M059J (cell line): ENCODE measurements at regions not wholly inside any gene's neighbourhood (a gene's known extent, or its start where the extent isn't known, plus 50 kb on each side); places are given as distances from the start of the nearest gene placed in this dataset.
"Not testable (repeated sequence)": the region's sequence is repeated elsewhere in the genome, so short reads cannot be mapped to it uniquely, and the experiment has no call there.

Source experiments
- DNase-seq: peaks from one replicate; pipeline ENCODE4 v3.0.0-alpha.2; 2012; ENCODE audit warnings: low read depth

- no peak for DNase-seq
Observed at GRCh38 chr2:194289712-194290346, 1367.2 kb upstream of the SLC39A10 start.

- DNase-seq = not testable (repeated sequence)
Observed at GRCh38 chr2:194276667-194277066, 1380.4 kb upstream of the SLC39A10 start.

GRCh38 chr2:194271293-194271961 lies 1385.6 kb upstream of the SLC39A10 start:
- no peak for DNase-seq

DNA sequence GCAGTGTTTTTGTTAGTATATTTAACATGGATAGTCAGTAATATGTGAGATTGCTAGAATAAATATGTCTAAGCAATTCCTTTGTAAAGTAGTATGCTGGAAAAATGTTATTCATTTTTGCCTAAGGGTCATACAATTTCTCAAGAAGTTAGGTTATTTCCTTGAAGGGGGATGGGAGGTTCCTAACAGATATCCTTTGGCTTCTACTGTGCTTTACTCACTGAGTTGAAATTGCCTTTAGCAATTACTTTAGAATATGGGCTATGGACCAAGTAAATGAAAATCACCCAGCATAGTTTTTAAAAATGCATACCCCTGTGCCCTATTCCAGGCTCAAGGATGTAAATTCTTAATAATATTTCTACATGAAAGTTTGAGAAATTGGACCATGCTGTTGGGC lies 1386.4 kb upstream of the SLC39A10 start:
- no peak for DNase-seq

DNA sequence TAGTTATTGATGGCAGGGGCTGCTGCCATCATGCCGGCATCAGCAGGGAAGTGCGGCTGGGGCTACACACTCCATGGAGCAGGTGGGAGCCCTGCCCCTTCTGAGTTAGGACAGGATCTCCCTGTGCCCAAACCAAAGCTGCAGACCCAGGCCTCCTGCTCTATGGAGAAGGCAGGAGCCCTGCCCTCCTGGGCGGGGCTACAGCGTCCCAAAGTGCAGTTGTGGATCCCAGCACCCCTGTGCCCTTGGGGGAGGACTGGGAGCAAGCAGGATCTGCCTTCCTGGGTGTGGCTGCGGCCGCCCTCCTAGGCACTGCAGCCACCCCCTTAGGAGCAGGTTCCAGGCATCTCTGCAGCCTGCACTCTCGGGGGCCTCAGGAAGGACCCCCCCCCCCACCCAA lies 1392.4 kb upstream of the SLC39A10 start:
- DNase-seq = no peak

- no peak for DNase-seq
Observed at GRCh38 chr2:194260185-194260584, 1396.8 kb upstream of the SLC39A10 start.

DNA sequence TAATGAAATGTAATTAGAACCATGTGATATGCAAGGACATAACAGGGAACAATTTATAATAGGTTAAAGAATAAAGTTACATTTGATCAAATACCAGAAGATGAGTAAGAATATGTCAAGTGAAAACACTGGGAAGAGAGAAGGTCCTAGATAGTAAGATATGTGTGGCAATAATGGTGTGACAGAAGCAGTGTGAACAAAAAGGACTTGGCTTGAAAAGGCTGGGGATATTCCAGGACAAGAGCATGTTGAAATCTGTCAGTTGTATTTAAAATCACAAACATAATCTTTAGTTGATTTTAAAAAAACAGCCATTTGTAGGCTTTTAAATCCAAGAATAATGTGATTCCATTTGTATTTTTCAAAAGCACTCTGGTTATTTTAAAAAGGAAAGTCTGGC lies 1399.9 kb upstream of the SLC39A10 start:
- no peak for DNase-seq

GRCh38 chr2:194253528-194254259 lies 1403.3 kb upstream of the SLC39A10 start:
- no peak for DNase-seq

DNA sequence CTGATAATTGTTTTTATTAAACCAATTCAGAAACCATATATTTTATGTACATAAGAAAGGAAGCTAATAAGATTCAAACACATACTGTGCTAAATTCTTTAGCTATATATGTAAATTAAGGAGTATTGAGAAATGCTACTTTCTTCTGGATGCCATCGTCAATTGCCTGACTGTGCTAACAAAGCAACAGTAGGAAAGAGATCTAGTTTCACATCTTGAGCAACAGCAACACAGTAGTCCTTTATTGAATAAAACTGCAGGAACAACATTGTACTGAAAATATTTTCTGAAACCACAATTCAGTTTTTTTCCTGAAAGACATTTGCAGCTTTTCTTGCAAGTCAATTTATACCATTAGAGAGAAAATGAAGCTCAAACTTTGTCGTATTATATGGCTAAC lies 1404.9 kb upstream of the SLC39A10 start:
- no peak for DNase-seq

DNA sequence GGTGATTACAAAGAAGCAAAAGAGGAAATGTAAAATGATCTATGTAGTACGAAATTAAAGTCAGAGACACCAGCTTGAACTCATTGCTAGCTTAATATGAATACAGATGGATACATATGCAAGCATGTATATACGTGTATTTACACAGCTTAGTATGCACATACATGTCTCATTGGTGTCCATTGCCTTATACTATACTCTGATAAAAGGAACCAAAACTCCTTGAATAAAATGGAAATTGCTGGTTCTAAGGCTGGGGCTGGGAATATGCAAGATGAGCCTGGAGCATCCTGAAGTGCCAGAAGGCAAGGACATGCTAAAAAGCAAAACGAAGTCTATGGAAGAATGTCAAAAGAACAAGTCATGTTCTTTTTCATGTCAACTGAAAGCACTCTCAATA lies 1424.4 kb upstream of the SLC39A10 start:
- DNase-seq = no peak

DNA sequence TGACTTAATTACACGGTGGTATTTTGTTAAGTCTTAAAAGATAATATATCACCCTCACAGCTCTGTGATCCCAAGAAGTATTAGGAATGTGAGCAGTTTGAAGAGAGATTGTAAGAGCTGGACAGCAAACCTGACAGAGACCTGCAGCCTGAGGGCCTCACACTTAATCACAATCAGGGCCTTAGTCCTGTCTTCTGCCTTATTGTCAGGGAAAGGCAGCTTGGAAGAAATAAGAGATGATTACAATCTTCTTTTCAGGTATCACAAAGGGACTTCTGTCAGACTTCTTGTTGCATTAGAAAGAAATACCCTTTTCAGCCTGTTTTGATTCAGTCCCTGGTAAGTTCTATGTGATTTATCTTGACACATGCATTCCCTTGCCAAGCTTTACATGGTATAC lies 1433.8 kb upstream of the SLC39A10 start:
- no peak for DNase-seq

- DNase-seq = no peak
Observed at GRCh38 chr2:194214192-194214591, 1442.8 kb upstream of the SLC39A10 start.

GRCh38 chr2:194205568-194206227 lies 1451.3 kb upstream of the SLC39A10 start:
- DNase-seq = no peak

DNA sequence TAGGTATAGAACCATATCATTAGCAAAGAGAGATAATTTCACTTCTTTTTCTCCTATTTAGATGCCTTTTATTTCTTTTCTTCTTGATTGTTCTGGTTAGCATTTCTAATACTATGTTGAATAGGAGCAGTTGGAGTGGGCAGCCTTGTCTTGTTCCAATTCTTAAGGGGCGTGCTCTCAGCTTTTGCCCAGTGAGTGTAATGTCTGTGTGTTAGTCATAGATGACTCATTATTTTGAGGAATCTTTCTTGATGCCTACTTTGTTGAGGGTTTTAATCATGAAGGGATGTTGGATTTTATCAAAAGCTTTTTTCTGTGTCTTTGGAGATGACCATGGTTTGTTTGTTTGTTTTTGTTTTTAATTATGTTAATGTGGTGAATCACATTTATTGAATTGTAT lies 1453.1 kb upstream of the SLC39A10 start:
- DNase-seq = peak; percentile 53

DNA sequence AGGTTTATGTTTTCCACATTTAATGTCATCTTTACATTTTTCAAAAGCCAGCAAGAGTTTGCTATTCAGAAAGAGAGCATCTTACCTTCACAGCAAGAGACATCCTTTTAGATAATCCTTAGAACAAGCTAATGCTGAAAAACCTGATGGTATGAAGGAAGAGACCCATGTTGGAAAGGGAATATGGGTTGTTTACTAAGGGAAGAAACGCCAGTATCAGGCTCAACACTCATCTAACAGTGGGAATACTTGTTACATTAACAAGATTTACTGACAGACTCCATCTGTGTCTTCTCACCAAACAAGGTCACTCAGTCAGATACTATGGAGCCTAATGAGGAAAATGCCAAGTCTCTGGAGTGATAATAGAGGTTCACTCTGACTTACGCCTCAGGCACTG lies 1474.1 kb upstream of the SLC39A10 start:
- DNase-seq = no peak

GRCh38 chr2:194176134-194176533 lies 1480.9 kb upstream of the SLC39A10 start:
- no peak for DNase-seq

DNA sequence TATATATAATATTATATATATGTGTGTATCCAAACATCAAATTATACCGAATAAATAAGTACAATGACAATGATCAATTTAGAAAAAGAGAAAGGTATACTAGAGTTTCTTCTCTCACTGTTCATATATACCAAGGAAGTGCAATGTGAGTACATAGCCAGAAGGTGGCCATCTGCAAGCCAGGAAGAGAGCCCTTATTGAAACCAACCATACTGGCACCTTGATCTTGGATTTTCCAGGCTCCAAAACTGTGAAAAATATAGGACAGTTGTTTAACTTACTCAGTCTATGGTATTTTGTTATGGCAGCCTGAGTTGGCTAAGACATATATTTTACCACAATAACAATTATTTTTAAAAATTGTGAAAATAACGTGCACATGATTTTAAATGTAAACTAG lies 1490.2 kb upstream of the SLC39A10 start:
- DNase-seq = peak; percentile 33

- no peak for DNase-seq
Observed at GRCh38 chr2:194155431-194155830, 1501.6 kb upstream of the SLC39A10 start.

DNA sequence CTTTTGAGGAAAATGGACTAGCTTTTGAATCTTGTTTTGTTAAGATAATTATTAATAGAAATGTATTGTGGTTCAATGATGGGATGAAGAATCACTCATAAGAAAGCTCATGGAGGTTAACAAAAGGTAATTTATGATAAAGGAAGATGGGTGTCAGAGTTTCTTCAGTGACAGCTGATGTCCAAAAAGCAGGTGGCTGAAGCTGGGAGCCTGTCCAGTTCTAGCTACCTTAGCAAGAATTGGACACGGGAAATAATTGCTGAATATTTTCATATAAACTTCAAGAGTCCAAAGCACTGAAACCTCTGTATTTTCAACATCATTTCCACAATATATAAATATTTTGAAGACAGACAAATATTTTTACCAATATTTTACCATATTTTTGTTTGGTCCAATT lies 1505.8 kb upstream of the SLC39A10 start:
- DNase-seq = no peak

DNA sequence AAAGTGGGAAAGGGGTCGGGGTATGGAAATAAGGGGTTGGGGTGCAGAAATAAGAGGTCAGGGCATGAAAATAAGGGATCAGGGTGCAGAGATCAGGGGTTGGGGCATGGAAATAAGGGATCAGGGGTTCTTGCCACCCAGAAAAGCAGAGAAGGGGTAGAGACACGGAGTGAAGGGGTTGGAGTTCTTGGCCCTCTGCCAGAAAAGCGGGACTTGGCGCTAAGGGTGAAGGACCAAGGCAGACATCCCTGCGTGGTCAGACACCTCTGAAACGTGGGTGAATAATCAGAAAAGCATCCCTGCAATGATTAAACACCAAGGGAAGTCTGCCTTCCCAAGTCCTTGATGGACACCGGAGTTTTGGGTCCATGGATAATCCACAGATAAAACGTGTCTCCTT lies 1521.6 kb upstream of the SLC39A10 start:
- DNase-seq = no peak

DNA sequence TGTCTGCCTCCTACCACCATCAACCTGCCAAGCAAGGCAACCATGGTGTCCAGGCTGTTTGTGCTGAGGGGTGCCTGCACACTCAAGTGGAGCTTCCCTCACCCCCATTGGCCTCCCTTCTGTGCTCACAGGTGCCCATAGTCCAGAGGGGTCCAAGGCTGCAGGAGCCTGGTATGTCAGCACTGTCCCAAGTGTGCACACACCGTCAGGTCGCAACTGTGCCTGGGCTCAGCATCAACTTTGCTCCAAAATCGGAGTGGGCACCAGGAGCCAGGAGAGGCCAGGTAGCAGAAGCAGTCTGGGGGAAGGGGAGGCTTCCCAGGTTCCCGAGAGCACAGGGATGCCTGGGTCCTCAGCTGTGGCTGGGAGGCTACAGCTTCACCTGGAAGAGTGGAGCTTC lies 1528.2 kb upstream of the SLC39A10 start:
- DNase-seq = no peak

DNA sequence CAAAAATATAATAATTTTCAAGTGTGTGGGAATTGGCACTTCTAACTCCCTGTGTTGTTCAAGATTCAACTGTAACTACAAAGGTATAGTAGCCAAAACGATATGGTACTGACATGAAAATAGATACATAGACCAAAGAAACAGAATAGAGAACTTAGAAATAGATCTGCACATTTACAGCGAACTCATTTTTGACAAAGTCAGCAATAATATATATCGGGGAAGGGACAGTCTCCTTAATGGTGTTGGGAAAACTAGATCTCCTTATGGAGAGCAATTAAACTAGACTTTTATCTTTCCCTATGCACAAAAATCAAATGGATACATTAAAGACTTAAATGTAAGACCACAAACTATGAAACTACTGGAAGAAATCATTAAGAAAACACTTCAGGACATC lies 1530.6 kb upstream of the SLC39A10 start:
- DNase-seq = no peak

DNA sequence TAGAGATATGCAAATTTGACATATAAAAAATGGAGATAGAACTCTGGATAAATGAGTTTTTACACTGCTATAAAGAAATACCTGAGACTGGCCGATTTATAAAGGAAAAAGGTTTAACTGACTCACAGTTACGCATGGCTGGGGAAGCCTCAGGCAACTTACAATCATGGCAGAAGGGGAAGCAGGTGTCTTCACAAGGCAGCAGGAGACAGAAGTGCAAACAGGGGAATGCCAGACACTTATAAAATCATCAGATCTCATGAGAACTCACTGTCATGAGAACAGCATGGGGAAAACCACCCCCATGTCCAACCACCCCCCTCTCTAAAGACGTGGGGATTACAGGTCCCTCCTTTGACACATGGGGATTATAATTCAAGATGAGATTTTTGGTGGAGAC lies 1540.2 kb upstream of the SLC39A10 start:
- no peak for DNase-seq
